Stimulated activated CD4-positive, alpha-beta T cell treated with anti-CD3 and anti-CD28 coated beads, TNF-alpha, amount 100 ng/mL, for 48 hours (primary cell): ENCODE measurements at regions not wholly inside any gene's neighbourhood (a gene's known extent, or its start where the extent isn't known, plus 50 kb on each side); places are given as distances from the start of the nearest gene placed in this dataset.
"Not testable (repeated sequence)": the region's sequence is repeated elsewhere in the genome, so short reads cannot be mapped to it uniquely, and the experiment has no call there.

Source experiments
- DNase-seq, 3 donors: peaks; one replicate each; pipeline ENCODE4 v3.0.0-alpha.2; 2020; ENCODE audit warnings: low read depth in 3 of 3

DNA sequence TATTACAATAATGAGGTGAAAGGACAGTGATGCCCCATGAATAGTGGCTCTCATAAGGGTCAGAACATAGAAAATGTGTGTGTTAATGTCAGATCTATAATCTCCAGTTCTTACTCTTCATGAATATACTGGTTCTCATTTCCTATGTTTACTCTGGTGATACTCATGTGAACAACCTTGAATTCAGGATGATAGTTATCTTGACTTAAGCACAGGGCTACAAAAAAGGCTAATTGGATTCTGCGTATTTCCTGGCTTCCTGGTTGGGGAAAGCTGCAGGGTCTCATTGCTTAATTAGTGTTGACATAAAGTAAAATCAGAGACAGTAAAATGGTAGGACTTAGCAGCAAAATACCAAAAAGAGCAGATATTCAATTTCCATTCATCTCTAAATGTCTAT is 1316.8 kb upstream of the RAG2 start:
- DNase-seq, result no peak

DNA sequence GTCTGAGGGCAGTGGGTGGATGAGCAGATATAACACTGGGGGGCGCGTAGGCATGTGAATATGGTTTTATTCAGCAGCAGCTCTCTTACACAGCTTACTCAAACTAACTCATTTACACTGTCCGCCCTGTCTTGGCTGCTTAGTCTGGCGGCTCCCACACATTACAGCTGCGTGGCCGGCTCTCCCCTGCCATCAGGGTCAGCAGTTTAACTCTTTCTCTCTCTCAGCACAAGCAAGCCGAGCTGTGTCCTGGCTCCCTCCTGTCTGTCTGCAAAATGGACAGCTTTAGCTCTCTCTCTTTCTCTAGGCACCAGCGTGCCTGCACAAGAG is 1310.1 kb upstream of the RAG2 start:
- no peak for DNase-seq

DNA sequence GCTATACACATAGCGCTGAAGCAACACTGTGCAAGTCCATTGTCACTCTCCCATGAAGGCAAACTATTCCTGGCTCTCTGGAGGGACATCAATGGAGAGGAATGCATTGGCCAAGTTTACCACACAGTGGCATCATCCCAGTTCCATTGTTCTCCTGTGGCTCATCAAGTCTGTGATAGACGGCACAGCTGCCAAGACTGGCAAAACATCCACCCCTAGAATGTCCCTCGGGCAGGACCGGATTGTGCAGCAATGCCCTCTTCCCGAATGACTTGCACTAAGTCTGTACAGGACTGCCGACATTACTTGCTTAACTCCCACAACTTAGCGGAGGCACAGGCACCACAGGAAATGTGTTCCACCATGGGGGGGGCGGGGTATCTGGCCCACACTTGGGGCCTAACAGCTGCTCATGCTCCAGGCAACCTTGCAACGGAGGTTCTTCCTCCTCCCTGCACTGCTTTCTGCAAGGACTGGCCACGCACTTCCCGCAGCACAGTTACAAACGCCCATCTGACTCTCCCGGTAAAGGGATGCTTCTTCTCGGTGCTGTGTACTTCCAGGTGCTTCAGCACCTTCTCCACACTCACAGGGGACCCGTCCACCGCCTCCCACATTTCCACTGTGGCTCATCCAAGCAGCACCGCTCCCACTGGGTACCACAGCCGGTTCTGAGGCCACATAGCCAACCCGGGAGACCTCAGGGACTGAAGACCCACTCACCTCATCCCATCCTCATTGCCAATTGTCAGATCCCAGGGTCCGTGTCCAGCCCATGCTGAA is 1309.6 kb upstream of the RAG2 start:
- DNase-seq, result no peak

DNA sequence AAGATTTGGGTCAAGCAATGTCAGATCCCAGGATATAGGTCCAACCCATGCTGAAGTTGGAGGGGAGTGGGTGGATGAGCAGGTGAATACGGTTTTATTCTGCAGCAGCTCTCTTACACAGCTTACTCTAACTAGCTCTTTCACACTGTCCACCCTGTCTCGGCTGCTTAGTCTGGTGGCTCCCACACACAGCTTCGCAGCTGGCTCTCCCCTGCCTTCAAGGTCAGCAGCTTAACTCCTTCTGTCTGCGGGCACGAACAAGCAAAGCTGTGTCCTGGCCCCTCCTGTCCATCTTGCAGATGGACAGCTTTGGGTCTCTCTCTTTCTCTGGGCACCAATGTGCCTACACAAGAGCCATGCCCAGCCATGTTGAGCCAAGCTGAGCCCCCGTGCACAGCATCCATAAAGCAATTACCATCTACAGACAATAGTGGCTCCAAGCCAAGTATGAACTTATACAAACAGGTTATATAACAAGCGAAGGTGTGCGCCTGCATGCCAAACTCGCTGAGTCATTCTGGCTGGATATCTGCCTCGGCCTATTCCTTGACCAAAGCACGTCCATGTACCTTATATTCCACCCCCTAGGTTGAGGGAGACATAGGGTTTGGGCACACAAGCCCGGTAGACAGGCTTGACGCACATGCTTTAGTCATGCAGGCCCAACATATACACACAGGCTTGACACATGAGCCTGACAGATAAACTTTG is 1307.8 kb upstream of the RAG2 start:
- no peak for DNase-seq

DNA sequence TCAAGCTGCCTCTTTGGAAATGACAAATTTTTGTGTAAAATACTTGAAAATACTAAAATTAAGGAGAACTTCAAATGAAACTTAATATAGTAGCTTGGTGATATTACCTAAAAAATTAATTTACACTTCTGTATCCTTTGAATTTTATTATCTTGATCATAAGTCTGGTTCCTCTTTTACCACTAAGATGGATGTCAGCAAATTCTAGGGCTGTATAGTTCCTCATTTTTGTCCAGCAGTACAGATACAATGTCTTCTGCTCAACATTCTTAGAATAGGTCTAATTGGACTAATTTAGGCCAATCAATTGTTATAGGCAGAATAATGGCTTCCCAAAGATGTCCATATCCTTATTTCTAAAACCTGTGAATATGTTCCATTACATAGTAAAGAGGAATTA is 1298.0 kb upstream of the RAG2 start:
- DNase-seq, result no peak

DNA sequence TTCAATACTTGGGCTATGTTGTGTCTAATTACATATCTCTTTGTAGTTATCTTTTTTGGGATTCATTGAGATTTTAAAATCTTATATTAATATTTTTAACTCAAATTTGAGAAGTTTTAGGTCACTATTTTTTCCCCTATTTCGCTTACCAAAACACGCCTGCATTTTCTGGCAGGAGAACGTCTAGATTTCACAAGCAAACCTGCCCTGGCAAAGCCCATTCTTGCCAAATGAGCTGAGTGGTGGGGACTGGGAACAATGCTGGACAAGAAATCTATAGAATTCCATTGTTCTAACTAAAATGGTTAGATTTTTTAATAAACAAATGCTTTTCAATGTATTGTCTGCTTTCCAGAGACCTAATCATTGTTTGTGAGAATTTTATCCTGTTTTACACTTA is 1283.7 kb upstream of the RAG2 start:
- no peak for DNase-seq

DNA sequence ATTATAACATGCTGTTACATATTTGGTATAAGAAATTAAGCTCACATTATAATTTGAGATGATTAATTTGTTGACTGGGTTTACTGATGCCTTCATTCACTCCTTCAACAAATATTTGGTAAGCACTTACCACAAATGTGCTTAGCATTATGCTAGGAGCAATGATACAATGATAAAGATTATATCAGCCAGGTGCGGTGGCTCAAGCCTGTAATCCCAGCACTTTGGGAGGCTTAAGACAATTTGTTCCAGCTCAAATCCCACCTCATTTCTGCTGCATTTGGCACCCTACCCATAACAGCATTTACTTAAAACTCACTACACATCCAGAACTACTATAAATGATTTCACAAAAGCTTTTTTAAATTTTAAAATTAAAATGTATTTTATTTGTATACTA is 1263.6 kb upstream of the RAG2 start:
- no peak for DNase-seq

DNA sequence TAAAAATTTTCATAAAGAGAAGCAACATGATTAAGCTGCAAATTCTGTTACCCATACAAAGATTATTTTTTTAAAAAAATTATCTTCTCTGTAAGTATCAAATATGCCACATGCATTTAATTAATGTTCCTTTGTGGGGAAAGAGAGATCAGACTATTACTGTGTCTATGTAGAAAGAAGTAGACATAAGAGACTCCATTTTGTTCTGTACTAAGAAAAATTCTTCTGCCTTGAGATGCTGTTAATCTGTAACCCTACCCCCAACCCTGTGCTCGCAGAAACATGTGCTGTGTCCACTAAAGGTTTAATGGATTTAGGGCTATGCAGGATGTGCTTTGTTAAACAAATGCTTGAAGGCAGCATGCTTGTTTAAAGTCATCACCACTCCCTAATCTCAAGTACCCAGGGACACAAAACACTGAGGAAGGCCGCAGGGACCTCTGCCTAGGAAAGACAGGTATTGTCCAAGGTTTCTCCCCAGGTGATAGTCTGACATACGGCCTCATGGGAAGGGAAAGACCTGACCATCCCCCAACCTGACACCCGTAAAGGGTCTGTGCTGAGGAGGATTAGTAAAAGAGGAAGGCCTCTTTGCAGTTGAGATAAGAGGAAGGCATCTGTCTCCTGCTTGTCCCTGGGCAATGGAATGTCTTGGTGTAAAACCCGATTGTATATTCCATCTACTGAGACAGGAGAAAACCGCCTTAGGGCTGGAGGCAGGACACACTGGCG is 1260.9 kb upstream of the RAG2 start:
- not testable (repeated sequence) for DNase-seq

DNA sequence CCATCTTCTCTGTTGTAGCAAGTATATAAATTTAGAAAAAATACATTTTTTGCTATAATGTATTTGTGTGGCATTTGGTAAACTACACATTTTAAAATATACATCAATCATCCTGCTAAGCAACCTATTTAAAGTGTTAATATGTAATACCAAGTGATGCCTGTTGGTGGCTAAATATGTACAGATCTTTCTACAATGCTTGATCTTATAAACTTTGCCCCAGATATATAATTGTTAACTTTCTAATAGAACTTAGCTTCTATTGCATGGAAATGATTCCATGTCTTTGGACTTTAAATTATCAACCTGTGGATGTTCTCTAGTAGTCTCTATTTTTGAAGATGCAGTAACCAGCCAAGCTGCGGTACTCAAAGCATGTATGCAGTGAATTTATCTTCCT is 1260.4 kb upstream of the RAG2 start:
- DNase-seq, result no peak

DNA sequence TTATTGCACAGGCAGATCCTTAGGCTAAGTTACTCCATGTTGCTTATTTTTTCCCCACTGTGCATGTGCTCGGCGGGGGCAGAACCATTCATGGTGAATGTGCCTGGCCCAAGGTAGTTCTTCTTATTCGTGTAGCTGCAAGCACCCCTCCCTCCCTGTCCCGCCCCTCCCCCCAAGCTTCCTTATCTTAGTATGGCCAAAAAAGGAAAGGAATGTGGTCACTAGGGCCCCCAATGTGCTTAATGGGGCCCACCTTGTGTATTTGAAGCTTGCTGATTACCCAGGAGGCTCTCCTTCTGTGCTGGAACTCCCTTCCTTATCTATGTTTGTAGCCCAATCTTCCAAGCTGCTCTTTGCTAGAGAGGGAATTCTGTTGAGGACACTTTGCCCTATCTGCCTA is 1259.7 kb upstream of the RAG2 start:
- no peak for DNase-seq

DNA sequence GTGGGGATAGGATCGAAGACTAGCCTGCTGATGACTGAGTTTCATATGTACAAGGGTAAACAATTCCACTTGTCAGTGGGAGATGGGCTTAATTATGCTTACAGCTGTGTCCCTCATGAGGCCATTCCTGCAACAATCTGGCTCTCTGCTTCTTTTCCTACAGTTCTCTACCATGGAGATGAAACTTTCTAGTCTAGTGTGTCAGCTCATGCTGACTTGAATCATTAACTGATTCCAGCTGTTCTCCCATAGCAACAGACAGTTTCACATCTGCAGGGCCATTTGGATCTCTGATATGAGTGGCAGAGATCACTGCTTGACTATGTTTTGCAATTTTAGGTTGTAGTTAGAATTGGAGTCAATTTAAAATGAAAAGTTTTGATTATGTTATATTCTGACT is 1251.7 kb upstream of the RAG2 start:
- DNase-seq, result no peak

DNA sequence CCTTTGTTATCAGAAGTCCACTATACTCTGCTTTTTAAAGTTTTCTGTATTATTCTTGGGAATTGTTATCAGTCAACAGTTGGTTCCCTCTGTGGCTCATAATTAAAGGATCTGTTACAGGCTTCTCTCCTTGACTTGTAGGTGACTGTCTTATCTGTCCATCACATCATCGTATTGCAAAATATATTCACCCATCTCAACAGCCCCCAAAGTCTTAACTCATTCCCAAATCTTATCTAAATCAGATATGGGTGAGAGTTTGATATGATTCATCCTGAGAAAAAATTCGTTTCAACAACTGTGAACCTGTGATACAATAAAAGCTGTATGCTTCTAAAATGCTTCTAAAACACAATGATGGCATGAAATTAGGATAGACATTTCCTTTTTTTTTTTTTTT is 1245.6 kb upstream of the RAG2 start:
- DNase-seq, result no peak

DNA sequence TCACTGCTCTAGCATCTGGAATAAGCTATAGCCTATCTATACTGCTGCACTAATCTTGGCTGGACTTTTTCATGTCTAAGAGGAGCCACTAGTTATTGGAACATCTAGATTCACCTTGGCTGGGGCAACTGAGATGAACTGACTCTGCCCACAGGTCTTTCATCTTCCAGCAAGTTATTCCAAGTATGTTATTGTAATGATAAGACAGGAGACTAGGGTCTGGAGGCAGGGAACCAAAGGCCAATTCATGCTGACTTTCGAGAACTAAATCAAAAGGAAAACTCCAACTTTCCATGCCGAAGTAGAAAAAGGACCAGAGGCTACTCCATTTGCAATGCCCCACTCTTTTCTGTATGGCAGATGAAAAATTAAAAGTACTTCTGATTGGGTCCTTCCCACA is 1243.0 kb upstream of the RAG2 start:
- no peak for DNase-seq

DNA sequence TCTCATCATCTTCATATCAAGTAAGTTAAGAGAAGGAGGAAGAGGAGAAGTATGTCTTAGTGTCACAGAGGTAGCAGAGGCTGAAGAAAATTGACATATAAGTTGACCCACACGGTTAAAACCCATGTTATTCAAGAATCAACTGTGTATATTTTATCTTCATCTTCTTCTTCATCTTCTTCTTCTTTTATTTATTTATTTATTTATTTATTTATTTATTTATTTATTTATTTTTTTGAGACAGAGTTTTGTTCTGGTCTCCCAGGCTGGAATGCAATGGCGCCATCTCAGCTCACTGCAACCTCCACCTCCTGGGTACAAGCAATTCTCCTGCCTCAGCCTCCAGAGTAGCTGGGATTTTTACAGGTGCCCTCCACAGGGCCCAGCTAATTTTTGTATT is 1242.3 kb upstream of the RAG2 start:
- not testable (repeated sequence) for DNase-seq

DNA sequence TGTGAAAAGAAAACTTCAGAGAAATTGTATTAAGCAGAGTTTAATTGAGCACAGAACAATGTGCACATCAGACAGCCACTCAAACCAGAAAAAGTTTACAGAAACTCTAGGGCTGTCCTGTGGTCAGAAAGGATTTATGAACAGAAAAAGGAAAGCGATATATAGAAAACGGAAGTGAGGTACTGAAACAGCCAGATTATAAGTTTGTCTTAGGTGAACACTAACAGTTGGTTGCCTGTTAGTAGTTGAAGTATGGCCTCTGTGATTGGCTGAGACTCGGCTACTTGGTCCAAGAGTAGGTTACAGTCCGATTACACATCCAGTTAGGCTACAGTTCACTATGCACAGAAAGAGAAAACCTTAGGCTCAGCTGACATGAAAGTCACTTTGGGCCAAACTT is 1232.5 kb upstream of the RAG2 start:
- DNase-seq, result no peak

DNA sequence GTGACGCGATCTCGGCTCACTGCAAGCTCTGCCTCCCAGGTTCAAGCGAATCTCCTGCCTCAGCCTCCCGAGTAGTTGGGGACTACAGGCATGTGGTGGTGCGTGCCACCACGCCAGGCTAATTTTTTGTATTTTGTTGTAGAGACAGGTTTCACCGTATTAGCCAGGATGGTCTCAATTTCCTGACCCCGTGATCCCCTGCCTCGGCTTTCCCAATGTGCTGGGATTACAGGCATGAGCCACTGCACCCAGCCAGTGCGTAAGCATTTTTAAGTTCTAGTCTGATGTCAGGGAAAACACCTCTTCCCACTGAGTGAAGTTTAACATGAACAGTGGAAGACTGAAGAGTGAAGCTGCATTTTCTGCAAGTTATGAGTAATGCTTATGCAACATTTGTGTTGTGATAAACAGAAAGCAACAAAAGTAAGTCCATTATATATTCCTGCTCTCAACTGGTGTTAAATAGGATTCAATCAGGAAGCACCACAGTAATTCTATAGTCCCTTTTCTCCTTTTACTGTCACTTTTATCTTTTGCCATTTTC is 1219.8 kb upstream of the RAG2 start:
- DNase-seq, result no peak

DNA sequence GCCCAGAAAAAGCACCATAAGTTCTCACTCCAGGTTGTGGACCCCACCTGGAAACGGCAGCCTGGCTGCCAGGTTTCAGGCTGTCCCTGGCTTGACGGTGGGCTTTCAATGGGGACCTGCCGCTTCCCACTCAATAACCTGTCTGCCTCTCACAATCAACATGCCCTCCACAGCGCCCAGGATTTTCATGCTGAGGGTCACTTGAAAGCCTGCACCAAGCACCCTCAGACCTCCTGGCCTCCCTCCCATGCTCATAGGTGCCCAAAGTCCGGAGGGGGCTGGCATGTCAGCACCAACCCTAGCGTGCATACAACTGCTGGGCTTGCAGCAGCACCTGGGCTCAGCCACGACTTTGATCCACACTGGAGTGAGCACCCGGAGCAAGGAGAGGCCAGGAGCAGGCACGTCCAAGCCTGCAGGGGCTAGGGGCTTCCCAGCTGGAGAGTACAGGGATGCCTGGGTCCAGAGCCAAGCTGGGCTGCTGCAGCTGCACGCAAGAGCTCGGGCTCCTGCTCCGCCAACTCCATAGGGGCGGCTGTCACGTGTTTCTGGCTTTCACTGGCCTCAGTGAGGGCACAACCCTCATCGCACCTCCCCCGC is 1214.3 kb upstream of the RAG2 start:
- DNase-seq, result no peak

DNA sequence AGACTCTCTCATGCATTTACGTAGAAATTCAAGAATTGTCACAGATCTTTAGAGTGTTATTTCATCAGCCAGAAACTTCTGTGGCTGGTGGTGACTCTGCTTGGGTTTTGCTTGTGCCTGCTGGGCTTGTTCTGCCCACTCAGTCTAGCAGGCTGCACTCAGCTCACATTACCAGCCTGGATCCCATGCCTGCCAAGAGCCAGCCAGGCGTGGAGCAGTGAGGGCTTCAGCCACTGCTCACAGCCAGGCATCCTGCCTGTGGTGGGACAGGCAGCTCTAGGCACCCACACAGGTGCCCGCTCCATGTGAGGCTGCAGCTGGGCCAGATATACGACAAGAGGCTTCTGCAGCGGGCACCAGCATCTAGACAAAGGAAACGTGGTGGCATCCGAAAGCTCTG is 1213.3 kb upstream of the RAG2 start:
- no peak for DNase-seq

DNA sequence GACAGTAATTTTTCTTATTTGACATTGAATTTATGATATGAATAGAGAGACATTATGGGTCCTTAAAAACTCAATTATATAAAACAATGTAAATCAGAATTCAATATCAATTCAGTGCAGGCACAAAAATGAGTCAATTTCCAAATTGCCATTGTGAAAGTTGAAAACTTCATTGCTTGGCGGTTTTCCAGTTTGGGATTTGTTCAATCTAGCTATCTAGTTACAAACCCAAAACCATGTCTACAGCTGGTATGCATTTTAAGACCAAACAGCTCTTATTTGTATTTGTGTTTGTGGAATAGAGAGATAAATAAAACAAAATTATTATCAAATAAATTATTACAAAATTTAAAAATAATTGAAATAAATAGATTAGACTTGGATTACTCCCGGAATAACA is 1206.6 kb upstream of the RAG2 start:
- no peak for DNase-seq

DNA sequence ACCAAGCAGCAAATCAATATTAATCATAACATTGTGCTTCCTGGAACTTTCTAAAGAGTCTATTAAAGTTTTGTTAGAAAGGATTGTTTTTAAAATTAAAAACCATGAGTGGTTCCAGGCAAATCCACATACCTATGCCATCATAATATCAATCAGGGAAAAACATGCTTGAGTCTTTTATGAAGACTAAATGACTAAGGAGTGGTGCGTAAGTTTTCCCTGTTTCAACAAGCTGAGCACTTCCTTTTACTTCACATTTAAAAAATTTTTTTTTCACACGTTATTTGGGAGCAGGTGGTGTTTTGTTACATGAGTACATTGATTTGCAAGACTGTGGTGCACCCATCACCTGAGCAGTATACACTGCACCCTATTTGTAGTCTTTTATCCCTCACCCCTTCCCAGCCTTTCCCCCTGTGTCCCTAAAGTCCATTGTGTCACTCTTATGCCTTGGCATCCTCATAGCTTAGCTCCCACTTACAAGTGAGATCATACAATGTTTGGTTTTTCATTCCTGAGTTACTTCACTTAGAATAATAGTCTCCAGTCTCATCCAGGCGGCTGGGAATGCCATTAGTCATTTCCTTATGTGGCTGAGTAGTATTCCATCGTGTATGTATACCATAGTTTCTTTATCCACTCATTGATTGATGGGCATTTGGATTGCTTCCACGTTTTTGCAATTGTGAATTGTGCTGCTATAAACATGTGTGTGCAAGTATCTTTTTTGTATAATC is 1190.3 kb upstream of the RAG2 start:
- DNase-seq, result no peak

DNA sequence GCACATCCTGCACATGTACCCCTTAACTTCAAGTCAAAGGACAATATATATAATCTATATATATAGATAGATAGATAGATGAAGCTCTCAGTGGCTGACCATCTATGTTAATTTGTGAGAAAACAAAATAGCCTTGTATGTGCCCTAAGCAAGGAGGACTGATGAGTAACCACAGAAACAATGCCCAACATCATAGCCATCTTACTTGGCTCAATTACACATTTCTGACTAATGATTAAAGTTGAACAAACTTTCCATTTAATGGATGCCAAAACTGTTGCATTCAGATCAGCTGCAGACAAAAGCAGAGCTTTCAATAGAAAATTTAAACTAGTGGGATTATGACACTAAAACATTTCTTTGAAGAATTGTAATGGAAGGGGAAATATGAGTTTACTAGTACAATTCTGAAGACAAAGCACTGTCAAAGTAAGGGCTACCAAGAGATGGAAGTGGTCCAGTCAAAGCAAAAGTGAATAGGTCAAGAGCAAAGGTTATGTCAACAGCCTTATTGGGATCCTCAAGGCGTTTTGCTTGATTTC is 1188.2 kb upstream of the RAG2 start:
- DNase-seq, result no peak
